Nephron progenitor cell (in vitro differentiated cells): ENCODE measurements at regions not wholly inside any gene's neighbourhood (a gene's known extent, or its start where the extent isn't known, plus 50 kb on each side); places are given as distances from the start of the nearest gene placed in this dataset.

Experiments
- DNase-seq: peaks from one replicate; pipeline ENCODE4 v3.0.0; 2021
- H3K27ac Mint-ChIP-seq: 2 replicates; pipeline ENCODE4 v1.8.0; 2021; ENCODE audit warnings: mild to moderate bottlenecking, moderate library complexity, mixed read lengths
- H3K27me3 Mint-ChIP-seq: 2 replicates; pipeline ENCODE4 v1.8.0; 2021; ENCODE audit warnings: mild to moderate bottlenecking, low read depth, mixed read lengths; ENCODE audit not compliant: poor library complexity
- H3K36me3 Mint-ChIP-seq: 2 replicates; pipeline ENCODE4 v1.8.0; 2021; ENCODE audit warnings: low read depth, mixed read lengths
- H3K4me1 Mint-ChIP-seq: 2 replicates; pipeline ENCODE4 v1.8.0; 2021; ENCODE audit warnings: mixed read lengths
- H3K4me3 Mint-ChIP-seq: 2 replicates; pipeline ENCODE4 v1.8.0; 2021; ENCODE audit warnings: mild to moderate bottlenecking, moderate library complexity, mixed read lengths
- H3K9me3 Mint-ChIP-seq: 2 replicates; pipeline ENCODE4 v1.8.0; 2021; ENCODE audit warnings: mild to moderate bottlenecking, moderate library complexity, mixed read lengths
- TF ChIP-seq, protein P1 (sequence below): fragments of 200-600 bp; sonication (generic); IDR thresholded peaks from 2 replicates; pipeline ENCODE4 v1.5.0; 2021; ENCODE audit warnings: antibody characterized with exemption

DNA sequence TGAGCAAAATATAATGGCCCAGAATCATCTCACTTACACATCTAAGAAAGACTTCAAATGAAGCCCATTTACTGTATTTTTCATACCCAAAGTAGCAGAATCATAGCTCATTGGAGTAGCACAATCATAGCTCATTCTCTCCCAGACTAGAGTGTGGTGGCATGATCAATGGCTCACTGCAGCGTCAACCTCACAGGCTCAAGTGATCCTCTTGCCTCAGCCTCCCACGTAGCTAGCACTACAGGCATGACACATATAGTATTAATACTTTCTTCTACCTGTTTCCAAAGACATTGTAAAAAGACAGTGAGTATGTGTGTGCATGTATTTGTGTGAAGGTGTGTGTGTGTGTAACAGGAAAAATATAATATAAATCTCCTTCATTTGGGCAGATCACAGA is 1247.9 kb upstream of the ACO1 start:
- no peak overlapping the region for H3K4me3 Mint-ChIP-seq
- peaks cover 1% of the 10 kb centered on the region for H3K9me3 Mint-ChIP-seq
- no peak overlapping the region for H3K27ac Mint-ChIP-seq
- TF ChIP-seq, protein P1, sequence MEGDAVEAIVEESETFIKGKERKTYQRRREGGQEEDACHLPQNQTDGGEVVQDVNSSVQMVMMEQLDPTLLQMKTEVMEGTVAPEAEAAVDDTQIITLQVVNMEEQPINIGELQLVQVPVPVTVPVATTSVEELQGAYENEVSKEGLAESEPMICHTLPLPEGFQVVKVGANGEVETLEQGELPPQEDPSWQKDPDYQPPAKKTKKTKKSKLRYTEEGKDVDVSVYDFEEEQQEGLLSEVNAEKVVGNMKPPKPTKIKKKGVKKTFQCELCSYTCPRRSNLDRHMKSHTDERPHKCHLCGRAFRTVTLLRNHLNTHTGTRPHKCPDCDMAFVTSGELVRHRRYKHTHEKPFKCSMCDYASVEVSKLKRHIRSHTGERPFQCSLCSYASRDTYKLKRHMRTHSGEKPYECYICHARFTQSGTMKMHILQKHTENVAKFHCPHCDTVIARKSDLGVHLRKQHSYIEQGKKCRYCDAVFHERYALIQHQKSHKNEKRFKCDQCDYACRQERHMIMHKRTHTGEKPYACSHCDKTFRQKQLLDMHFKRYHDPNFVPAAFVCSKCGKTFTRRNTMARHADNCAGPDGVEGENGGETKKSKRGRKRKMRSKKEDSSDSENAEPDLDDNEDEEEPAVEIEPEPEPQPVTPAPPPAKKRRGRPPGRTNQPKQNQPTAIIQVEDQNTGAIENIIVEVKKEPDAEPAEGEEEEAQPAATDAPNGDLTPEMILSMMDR: no peak
- H3K36me3 Mint-ChIP-seq: no peaks in the 10 kb centered on the region
- DNase-seq: no peak
- H3K4me1 Mint-ChIP-seq: no peaks in the 10 kb centered on the region
- no peaks in the 10 kb centered on the region for H3K27me3 Mint-ChIP-seq

DNA sequence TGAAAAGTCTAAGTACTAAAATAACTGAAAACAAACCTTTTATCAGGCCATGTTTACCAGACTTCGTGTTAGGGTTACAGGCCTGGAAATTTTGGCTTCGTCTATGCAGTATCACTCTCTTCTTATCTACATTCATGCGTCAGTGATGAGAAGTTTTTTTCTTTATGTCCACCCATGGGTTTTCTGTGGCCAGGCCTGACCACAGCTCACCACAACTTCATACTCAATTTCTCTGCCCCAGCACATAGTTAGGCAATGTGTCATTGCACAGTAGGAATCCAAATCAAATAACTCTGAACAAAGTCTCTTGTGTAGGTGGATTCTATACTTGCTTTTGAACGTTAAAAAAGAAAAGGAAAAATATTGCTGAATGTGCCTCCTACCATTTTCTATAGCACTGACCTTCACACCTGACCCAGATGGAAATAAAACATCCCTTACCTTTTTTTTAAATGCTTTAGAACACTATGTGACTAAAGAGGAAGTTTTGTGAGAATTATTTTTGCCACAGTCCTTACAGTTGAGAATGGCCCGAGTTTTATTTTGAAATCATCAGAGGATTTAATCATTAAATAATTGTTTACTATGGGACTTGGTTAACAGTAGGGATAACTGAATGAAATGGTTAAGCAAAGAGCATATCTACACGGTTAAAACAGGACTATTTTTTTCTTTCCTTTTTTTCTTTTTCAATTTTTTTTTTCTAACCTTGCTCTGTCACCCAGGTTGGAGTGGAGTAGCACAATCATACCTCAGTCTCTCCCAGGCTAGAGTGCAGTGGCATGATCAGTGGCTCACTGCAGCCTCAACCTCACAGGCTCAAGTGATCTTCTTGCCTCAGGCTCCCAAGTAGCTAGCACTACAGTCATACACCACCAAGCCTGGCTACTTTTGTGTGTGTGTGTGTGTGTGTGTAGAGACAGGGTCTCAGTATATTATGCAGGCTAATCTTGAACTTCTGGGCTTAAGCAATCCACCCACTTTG is 1247.0 kb upstream of the ACO1 start:
- no peak overlapping the region for H3K27ac Mint-ChIP-seq
- H3K36me3 Mint-ChIP-seq: no peaks in the 10 kb centered on the region
- H3K9me3 Mint-ChIP-seq: no peaks in the 10 kb centered on the region
- no peak for DNase-seq
- H3K4me3 Mint-ChIP-seq: no peak overlapping the region
- H3K4me1 Mint-ChIP-seq: no peaks in the 10 kb centered on the region
- TF ChIP-seq, protein P1: no peak
- H3K27me3 Mint-ChIP-seq: no peaks in the 10 kb centered on the region

DNA sequence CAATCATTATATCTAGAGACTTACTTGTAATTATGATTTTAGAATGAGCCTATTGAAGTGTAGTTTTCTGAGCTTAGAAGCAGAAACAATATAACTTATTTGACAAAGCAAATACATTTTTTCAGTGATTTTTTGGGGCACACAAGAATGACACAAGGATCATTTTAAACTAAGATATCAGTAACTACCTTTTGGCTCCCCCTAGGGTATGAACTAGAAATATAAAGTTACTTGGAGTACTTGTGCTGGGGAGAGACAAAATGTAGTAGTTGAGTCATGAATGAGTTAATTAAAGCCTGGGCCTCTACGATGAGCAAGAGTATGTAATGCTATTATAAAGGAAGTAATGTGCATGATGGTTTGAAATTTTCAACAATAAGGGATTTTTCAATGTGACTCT is 1244.1 kb upstream of the ACO1 start:
- DNase-seq: no peak
- H3K27me3 Mint-ChIP-seq: no peaks in the 10 kb centered on the region
- no peaks in the 10 kb centered on the region for H3K36me3 Mint-ChIP-seq
- H3K9me3 Mint-ChIP-seq: no peaks in the 10 kb centered on the region
- no peaks in the 10 kb centered on the region for H3K4me1 Mint-ChIP-seq
- H3K27ac Mint-ChIP-seq: no peak overlapping the region
- TF ChIP-seq, protein P1: peak; percentile 47
- H3K4me3 Mint-ChIP-seq: no peak overlapping the region

DNA sequence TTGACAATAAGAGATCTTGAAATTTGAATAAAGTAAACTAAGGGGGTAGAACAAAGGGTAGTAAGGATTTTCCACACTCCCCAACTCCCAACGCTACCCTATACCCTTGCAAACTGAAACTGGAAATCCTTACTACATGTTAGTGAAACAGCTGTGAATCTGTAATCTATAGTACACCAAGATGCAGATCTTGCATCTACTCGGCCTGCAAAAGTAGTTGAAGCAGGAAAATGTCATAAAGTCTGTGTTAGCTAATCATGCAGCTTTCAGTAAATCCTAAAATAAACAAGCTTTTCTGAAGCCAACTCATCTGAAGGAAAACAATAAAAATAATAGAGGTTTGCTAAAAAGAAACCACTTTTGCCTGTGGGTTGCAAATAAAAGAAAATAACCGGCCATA is 1242.0 kb upstream of the ACO1 start:
- no peak overlapping the region for H3K4me3 Mint-ChIP-seq
- no peaks in the 10 kb centered on the region for H3K4me1 Mint-ChIP-seq
- H3K36me3 Mint-ChIP-seq: no peaks in the 10 kb centered on the region
- no peak for DNase-seq
- H3K27me3 Mint-ChIP-seq: no peaks in the 10 kb centered on the region
- H3K9me3 Mint-ChIP-seq: no peaks in the 10 kb centered on the region
- H3K27ac Mint-ChIP-seq: no peak overlapping the region
- TF ChIP-seq, protein P1: no peak

DNA sequence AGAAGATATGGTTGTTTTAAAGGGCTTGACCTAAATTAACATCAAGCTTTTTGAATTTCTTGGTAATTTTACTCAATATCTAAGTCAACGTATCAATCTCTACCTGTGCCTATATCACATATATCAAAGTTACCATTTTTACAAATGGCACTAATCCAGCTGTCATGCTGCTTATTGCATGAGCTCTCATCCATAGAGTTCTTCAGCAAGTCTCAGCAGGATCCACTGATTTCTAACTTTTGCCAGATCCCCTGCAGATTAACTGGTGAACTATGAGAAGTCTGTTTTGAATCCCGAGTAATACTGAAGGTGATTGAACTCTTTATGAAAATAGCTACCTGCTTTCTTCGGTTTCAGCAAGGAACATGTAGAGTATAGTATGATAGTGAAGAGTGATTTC is 1239.8 kb upstream of the ACO1 start:
- H3K36me3 Mint-ChIP-seq: no peaks in the 10 kb centered on the region
- H3K27ac Mint-ChIP-seq: no peak overlapping the region
- H3K4me3 Mint-ChIP-seq: no peak overlapping the region
- DNase-seq: no peak
- TF ChIP-seq, protein P1: no peak
- no peaks in the 10 kb centered on the region for H3K27me3 Mint-ChIP-seq
- no peaks in the 10 kb centered on the region for H3K4me1 Mint-ChIP-seq
- H3K9me3 Mint-ChIP-seq: no peaks in the 10 kb centered on the region
